Neural cell (in vitro differentiated cells): ENCODE measurements at regions not wholly inside any gene's neighbourhood (a gene's known extent, or its start where the extent isn't known, plus 50 kb on each side); places are given as distances from the start of the nearest gene placed in this dataset.

ENCODE experiments used
- H2AFZ ChIP-seq: fragments of 200-600, 300-800 bp; sonication (generic), shearing (Covaris generic); 2 replicates; pipeline ENCODE4 v1.6.0; 2014; ENCODE audit warnings: low read depth, mild to moderate bottlenecking, antibody characterized with exemption, low read length, moderate library complexity
- H3F3A ChIP-seq: fragments of 200-600 bp; shearing (Covaris generic); 2 replicates; pipeline ENCODE4 v1.6.1; 2016; ENCODE audit warnings: mild to moderate bottlenecking, moderate library complexity, mixed read lengths, antibody characterized with exemption, low read length; ENCODE audit not compliant: insufficient read depth, poor library complexity, severe bottlenecking
- H3K27ac ChIP-seq: fragments of 200-600, 300-800 bp; sonication (generic), shearing (Covaris generic); 2 replicates; pipeline ENCODE4 v1.5.1; 2014; ENCODE audit warnings: mild to moderate bottlenecking, low read length, moderate library complexity
- H3K27me3 ChIP-seq: fragments of 300-800, 200-600 bp; sonication (generic), shearing (Covaris generic); 2 replicates; pipeline ENCODE4 v1.6.0; 2014; ENCODE audit warnings: mild to moderate bottlenecking, low read depth, low read length, moderate library complexity; ENCODE audit not compliant: insufficient read depth
- H3K36me3 ChIP-seq: fragments of 300-800, 200-600 bp; sonication (generic), shearing (Covaris generic); 2 replicates; pipeline ENCODE4 v1.5.1; 2014; ENCODE audit warnings: mild to moderate bottlenecking, antibody characterized with exemption, low read length, moderate library complexity; ENCODE audit not compliant: insufficient read depth
- H3K4me2 ChIP-seq: fragments of 300-800, 200-600 bp; sonication (generic), shearing (Covaris generic); 2 replicates; pipeline ENCODE4 v1.6.0; 2014; ENCODE audit warnings: mild to moderate bottlenecking, low read length
- H3K4me3 ChIP-seq: fragments of 300-800, 200-600 bp; sonication (generic), shearing (Covaris generic); 2 replicates; pipeline ENCODE4 v1.5.1; 2014; ENCODE audit warnings: mild to moderate bottlenecking, low read length, moderate library complexity
- H3K79me2 ChIP-seq: fragments of 200-600 bp; shearing (Covaris generic); replicated peaks from 2 replicates; pipeline ENCODE4 v1.6.0; 2014; ENCODE audit warnings: mild to moderate bottlenecking, low read length, moderate library complexity; ENCODE audit not compliant: insufficient read depth
- H3K9ac ChIP-seq: fragments of 300-800, 200-600 bp; sonication (generic), shearing (Covaris generic); 2 replicates; pipeline ENCODE4 v1.6.1; 2016; ENCODE audit warnings: mild to moderate bottlenecking, low read length, mixed read lengths
- H3K9me2 ChIP-seq: fragments of 200-600 bp; shearing (Covaris generic); 2 replicates; pipeline ENCODE4 v1.6.1; 2016; ENCODE audit warnings: mild to moderate bottlenecking, low read length, mixed read lengths; ENCODE audit not compliant: insufficient read depth
- H3K9me3 ChIP-seq: fragments of 200-600, 300-800 bp; sonication (generic), shearing (Covaris generic); 2 replicates; pipeline ENCODE4 v1.6.1; 2016; ENCODE audit warnings: mild to moderate bottlenecking, mixed run types, low read length, moderate library complexity, mixed read lengths
- H4K20me1 ChIP-seq: fragments of 200-600 bp; shearing (Covaris generic); 2 replicates; pipeline ENCODE4 v1.6.1; 2016; ENCODE audit warnings: mild to moderate bottlenecking, mixed run types; ENCODE audit not compliant: insufficient read depth
- EP300 ChIP-seq: fragments of 450-650 bp; conservative IDR thresholded peaks from 2 replicates; pipeline ENCODE4 v1.6.1; 2014; ENCODE audit warnings: antibody characterized with exemption, mild to moderate bottlenecking, moderate library complexity; ENCODE audit not compliant: poor library complexity, severe bottlenecking
- EZH2 ChIP-seq: fragments of 200-600, 300-800 bp; shearing (Covaris generic), sonication (generic); IDR thresholded peaks from 2 replicates; pipeline ENCODE4 v1.6.1; 2014; ENCODE audit warnings: antibody characterized with exemption, low read length, borderline replicate concordance, mild to moderate bottlenecking; ENCODE audit not compliant: insufficient read depth, poor library complexity, severe bottlenecking
- MXI1 ChIP-seq: fragments of 450-650 bp; conservative IDR thresholded peaks from 2 replicates; pipeline ENCODE4 v1.6.1; 2014; ENCODE audit warnings: antibody characterized with exemption, mild to moderate bottlenecking; ENCODE audit not compliant: poor library complexity, severe bottlenecking
- POLR2AphosphoS5 ChIP-seq: IDR thresholded peaks from 2 replicates; pipeline ENCODE4 v1.6.1; 2012
- RAD21 ChIP-seq: fragments of 450-650 bp; conservative IDR thresholded peaks from 2 replicates; pipeline ENCODE4 v1.6.1; 2014; ENCODE audit warnings: antibody characterized with exemption, mild to moderate bottlenecking, moderate library complexity
- SMC3 ChIP-seq: fragments of 450-650 bp; conservative IDR thresholded peaks from 2 replicates; pipeline ENCODE4 v1.6.1; 2014; ENCODE audit warnings: antibody characterized with exemption, mild to moderate bottlenecking, moderate library complexity; ENCODE audit not compliant: poor library complexity
- TAF1 ChIP-seq: IDR thresholded peaks from 2 replicates; pipeline ENCODE4 v1.6.1; 2012; ENCODE audit warnings: low read depth
- TF ChIP-seq, protein P1 (sequence below): IDR thresholded peaks from 2 replicates; pipeline ENCODE4 v1.6.1; 2012; ENCODE audit warnings: borderline replicate concordance
- TF ChIP-seq, protein P2 (sequence below): fragments of 450-650 bp; IDR thresholded peaks from 2 replicates; pipeline ENCODE4 v1.5.1; 2014; ENCODE audit warnings: antibody characterized with exemption, mild to moderate bottlenecking, moderate library complexity; ENCODE audit not compliant: poor library complexity, severe bottlenecking

GRCh38 chr11:64490562-64491216, 65.1 kb upstream of the SLC22A11 start:
- no peaks in the 10 kb centered on the region for H3K36me3 ChIP-seq
- H3K4me2 ChIP-seq: no peak overlapping the region
- no peaks in the 10 kb centered on the region for H3K9me2 ChIP-seq
- H3K27me3 ChIP-seq: no peaks in the 10 kb centered on the region
- H3K27ac ChIP-seq: no peak overlapping the region
- no peaks in the 10 kb centered on the region for H4K20me1 ChIP-seq
- H3K9ac ChIP-seq: peak overlapping the region; percentile 20
- H3K4me3 ChIP-seq: peak overlapping the region; percentile 43
- H3F3A ChIP-seq: no peaks in the 10 kb centered on the region
- TF ChIP-seq, protein P1, sequence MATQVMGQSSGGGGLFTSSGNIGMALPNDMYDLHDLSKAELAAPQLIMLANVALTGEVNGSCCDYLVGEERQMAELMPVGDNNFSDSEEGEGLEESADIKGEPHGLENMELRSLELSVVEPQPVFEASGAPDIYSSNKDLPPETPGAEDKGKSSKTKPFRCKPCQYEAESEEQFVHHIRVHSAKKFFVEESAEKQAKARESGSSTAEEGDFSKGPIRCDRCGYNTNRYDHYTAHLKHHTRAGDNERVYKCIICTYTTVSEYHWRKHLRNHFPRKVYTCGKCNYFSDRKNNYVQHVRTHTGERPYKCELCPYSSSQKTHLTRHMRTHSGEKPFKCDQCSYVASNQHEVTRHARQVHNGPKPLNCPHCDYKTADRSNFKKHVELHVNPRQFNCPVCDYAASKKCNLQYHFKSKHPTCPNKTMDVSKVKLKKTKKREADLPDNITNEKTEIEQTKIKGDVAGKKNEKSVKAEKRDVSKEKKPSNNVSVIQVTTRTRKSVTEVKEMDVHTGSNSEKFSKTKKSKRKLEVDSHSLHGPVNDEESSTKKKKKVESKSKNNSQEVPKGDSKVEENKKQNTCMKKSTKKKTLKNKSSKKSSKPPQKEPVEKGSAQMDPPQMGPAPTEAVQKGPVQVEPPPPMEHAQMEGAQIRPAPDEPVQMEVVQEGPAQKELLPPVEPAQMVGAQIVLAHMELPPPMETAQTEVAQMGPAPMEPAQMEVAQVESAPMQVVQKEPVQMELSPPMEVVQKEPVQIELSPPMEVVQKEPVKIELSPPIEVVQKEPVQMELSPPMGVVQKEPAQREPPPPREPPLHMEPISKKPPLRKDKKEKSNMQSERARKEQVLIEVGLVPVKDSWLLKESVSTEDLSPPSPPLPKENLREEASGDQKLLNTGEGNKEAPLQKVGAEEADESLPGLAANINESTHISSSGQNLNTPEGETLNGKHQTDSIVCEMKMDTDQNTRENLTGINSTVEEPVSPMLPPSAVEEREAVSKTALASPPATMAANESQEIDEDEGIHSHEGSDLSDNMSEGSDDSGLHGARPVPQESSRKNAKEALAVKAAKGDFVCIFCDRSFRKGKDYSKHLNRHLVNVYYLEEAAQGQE: no peak
- TF ChIP-seq RAD21 (no peak), EP300 (no peak), SMC3 (no peak), MXI1 (no peak), EZH2 (no peak), POLR2AphosphoS5 (no peak)
- no peak overlapping the region for H2AFZ ChIP-seq
- H3K9me3 ChIP-seq: peaks cover 3% of the 10 kb centered on the region
- H3K79me2 ChIP-seq: no peaks in the 10 kb centered on the region

DNA sequence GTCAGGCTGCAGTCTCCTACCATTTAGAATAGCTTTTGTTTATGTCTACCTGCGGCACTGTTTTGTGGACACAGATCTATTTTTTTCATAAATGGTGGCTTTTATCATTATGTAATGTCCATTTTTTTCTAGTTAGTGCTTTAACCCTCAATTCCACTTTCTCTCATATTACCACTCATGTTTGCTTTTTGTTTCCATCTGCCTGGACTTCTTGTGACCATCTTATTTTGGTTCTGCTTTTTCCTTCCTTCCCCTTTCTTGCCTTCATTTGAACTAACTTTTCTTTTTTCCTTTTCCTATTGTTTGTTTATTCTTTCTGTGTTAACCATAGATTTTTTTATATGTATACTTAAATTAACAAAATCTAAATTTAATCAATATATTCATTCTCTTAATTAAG, 63.2 kb upstream of the SLC22A11 start:
- Histone ChIP-seq H3K27me3 (no peaks in the 10 kb centered on the region), H3K9me2 (no peaks in the 10 kb centered on the region), H3K4me3 (no peak overlapping the region), H2AFZ (no peak overlapping the region), H3K9me3 (peaks cover 3% of the 10 kb centered on the region), H3K27ac (no peak overlapping the region), H3K36me3 (no peaks in the 10 kb centered on the region), H3K79me2 (no peaks in the 10 kb centered on the region), H3K4me2 (no peak overlapping the region), H4K20me1 (no peaks in the 10 kb centered on the region), H3F3A (no peaks in the 10 kb centered on the region), H3K9ac (no peak overlapping the region)
- TF ChIP-seq MXI1: no peak
- TF ChIP-seq, protein P1: no peak
- TF ChIP-seq RAD21: no peak
- TF ChIP-seq, protein P2, sequence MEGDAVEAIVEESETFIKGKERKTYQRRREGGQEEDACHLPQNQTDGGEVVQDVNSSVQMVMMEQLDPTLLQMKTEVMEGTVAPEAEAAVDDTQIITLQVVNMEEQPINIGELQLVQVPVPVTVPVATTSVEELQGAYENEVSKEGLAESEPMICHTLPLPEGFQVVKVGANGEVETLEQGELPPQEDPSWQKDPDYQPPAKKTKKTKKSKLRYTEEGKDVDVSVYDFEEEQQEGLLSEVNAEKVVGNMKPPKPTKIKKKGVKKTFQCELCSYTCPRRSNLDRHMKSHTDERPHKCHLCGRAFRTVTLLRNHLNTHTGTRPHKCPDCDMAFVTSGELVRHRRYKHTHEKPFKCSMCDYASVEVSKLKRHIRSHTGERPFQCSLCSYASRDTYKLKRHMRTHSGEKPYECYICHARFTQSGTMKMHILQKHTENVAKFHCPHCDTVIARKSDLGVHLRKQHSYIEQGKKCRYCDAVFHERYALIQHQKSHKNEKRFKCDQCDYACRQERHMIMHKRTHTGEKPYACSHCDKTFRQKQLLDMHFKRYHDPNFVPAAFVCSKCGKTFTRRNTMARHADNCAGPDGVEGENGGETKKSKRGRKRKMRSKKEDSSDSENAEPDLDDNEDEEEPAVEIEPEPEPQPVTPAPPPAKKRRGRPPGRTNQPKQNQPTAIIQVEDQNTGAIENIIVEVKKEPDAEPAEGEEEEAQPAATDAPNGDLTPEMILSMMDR: no peak
- TF ChIP-seq EP300: no peak
- no peak for TF ChIP-seq POLR2AphosphoS5
- no peak for TF ChIP-seq EZH2
- no peak for TF ChIP-seq TAF1
- TF ChIP-seq SMC3: no peak
